T-helper 2 cell treated with Interferon-gamma antibody and Interleukin-4, amounts not matched to agents 5 μg/mL and 100 μg/mL, for 36 hours (primary cell): ENCODE measurements at regions not wholly inside any gene's neighbourhood (a gene's known extent, or its start where the extent isn't known, plus 50 kb on each side); places are given as distances from the start of the nearest gene placed in this dataset.

ENCODE experiments used
- DNase-seq: peaks from one replicate; pipeline ENCODE4 v3.0.0; 2021; ENCODE audit warnings: low spot score
- H3K27ac Mint-ChIP-seq: one replicate; pipeline ENCODE4 v1.8.0; 2021; ENCODE audit warnings: mild to moderate bottlenecking, mixed read lengths
- H3K27me3 Mint-ChIP-seq: one replicate; pipeline ENCODE4 v1.8.0; 2021; ENCODE audit warnings: low read depth, mixed read lengths
- H3K36me3 Mint-ChIP-seq: one replicate; pipeline ENCODE4 v1.8.0; 2021; ENCODE audit warnings: low read depth, mixed read lengths
- H3K4me1 Mint-ChIP-seq: one replicate; pipeline ENCODE4 v1.8.0; 2021; ENCODE audit warnings: low read depth, mixed read lengths
- H3K4me3 Mint-ChIP-seq: one replicate; pipeline ENCODE4 v1.8.0; 2022; ENCODE audit warnings: mild to moderate bottlenecking, moderate library complexity, mixed read lengths
- H3K9me3 Mint-ChIP-seq: one replicate; pipeline ENCODE4 v1.8.0; 2021; ENCODE audit warnings: mixed read lengths

DNA sequence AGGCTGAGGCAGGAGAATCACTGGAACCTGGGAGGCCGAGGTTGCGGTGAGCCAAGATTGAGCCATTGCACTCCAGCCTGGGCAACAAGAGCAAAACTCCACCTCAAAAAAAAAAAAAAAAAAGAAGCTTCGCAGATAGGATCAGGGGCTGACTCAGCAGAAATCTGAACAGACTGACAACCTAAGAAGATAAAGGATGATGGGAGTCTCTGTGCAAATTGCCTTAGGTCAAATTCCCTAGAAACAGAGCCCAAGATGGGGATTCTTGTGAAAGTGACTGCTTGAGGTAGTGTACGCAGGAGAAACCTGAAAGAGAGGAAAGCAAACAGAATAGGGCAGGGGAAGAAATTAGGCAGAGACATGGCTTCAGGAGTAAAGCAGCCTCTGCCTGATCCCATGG, 160.8 kb upstream of the LRIG1 start:
- Mint-ChIP-seq H3K27me3 (peaks cover 3% of the 10 kb centered on the region), H3K36me3 (no peaks in the 10 kb centered on the region), H3K4me3 (no peak overlapping the region), H3K4me1 (no peaks in the 10 kb centered on the region), H3K27ac (no peak overlapping the region), H3K9me3 (no peaks in the 10 kb centered on the region)
- DNase-seq = no peak

DNA sequence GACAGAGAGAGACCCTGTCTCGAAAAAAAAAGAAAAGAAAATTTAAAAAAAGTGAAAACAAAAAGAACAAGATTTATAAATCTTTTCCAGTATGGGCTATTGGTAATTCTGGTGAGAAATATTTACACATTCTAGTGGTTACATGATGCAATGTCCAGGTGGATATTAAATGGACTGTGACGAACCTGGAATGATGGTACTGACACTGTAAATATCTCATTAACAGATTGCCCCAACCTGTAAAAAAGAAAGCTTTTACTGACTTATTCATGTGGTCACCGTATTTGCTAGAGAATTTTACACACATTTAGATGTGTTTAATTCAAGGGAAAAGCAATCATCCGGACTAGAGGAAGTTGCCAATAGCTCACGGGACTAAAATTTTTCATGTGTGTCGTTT, 162.1 kb upstream of the LRIG1 start:
- H3K4me3 Mint-ChIP-seq = no peak overlapping the region
- no peaks in the 10 kb centered on the region for H3K4me1 Mint-ChIP-seq
- H3K27ac Mint-ChIP-seq = no peak overlapping the region
- no peaks in the 10 kb centered on the region for H3K9me3 Mint-ChIP-seq
- H3K27me3 Mint-ChIP-seq = peaks cover 3% of the 10 kb centered on the region
- no peak for DNase-seq
- no peaks in the 10 kb centered on the region for H3K36me3 Mint-ChIP-seq

GRCh38 chr3:66665021-66665695, 164.3 kb upstream of the LRIG1 start:
- H3K36me3 Mint-ChIP-seq = no peaks in the 10 kb centered on the region
- H3K9me3 Mint-ChIP-seq = no peaks in the 10 kb centered on the region
- H3K27me3 Mint-ChIP-seq = no peaks in the 10 kb centered on the region
- no peak overlapping the region for H3K4me3 Mint-ChIP-seq
- H3K4me1 Mint-ChIP-seq = no peaks in the 10 kb centered on the region
- no peak overlapping the region for H3K27ac Mint-ChIP-seq
- no peak for DNase-seq

DNA sequence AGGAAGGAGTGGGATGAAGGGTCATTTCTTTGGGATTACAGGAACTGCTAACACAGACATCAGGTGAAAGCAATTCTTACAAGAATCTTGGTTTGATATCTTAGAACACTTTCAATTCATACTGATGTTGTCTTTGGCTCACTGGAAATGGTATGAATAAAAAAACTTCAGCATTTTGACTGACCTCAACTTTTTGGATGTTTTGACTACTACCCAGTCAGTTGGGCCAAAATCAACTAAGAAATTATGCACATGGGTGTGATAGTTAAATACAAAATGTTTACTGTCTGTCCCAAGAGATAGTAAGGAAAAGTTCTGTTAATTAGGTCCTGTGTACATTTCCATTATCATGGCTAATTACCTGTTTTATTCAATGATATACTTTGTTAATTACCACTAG, 165.5 kb upstream of the LRIG1 start:
- Mint-ChIP-seq H3K4me1 (no peaks in the 10 kb centered on the region), H3K4me3 (no peak overlapping the region), H3K27ac (no peak overlapping the region), H3K36me3 (no peaks in the 10 kb centered on the region), H3K27me3 (no peaks in the 10 kb centered on the region), H3K9me3 (no peaks in the 10 kb centered on the region)
- DNase-seq = no peak

DNA sequence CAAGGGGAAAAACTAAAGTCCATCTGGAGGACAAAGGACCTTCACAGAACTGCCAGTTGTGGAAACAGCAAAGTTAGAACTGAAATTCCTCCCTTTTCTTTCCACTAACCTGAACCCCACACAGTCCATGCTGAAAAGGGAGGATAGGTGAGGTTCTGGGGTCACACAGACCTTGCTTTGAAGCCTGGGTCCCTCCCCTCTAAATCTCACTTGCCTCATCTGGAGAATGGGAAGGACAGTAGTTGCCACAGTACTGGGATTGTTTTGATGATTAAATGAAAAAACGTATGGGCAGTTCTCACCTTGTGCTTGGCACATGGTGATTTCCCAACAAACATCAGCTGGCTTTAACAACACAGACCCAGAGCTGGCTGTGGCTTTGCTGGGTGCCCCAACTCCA, 166.4 kb upstream of the LRIG1 start:
- Mint-ChIP-seq H3K4me3 (no peak overlapping the region), H3K27ac (no peak overlapping the region), H3K9me3 (no peaks in the 10 kb centered on the region), H3K4me1 (no peaks in the 10 kb centered on the region), H3K36me3 (no peaks in the 10 kb centered on the region), H3K27me3 (no peaks in the 10 kb centered on the region)
- DNase-seq = no peak

DNA sequence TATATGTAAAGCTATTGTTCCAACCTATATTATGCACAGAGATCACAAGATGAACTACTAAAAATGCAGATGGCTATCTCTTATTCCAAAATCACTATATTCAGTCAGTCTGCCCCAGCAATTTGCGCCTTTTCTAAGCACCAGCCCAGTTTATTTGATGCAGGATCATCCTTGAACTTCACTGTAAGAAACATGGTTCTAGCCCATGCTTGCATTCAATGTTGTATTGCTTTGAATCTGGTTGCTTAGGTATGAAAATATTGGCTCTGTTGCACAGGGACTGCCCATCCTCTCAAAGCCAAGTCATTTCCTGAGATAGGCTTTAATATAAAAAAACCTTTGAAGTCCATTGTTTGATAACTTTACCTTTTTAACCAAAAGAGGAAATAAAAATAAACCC, 170.5 kb upstream of the LRIG1 start:
- Mint-ChIP-seq H3K36me3 (no peaks in the 10 kb centered on the region), H3K4me3 (no peak overlapping the region), H3K27me3 (no peaks in the 10 kb centered on the region), H3K4me1 (no peaks in the 10 kb centered on the region), H3K27ac (no peak overlapping the region), H3K9me3 (no peaks in the 10 kb centered on the region)
- DNase-seq = no peak

- Mint-ChIP-seq H3K4me1 (no peaks in the 10 kb centered on the region), H3K27ac (no peak overlapping the region), H3K27me3 (peaks cover 2% of the 10 kb centered on the region), H3K4me3 (no peak overlapping the region), H3K36me3 (no peaks in the 10 kb centered on the region), H3K9me3 (no peaks in the 10 kb centered on the region)
- DNase-seq = no peak
Observed at GRCh38 chr3:66672830-66673229, 172.0 kb upstream of the LRIG1 start.

DNA sequence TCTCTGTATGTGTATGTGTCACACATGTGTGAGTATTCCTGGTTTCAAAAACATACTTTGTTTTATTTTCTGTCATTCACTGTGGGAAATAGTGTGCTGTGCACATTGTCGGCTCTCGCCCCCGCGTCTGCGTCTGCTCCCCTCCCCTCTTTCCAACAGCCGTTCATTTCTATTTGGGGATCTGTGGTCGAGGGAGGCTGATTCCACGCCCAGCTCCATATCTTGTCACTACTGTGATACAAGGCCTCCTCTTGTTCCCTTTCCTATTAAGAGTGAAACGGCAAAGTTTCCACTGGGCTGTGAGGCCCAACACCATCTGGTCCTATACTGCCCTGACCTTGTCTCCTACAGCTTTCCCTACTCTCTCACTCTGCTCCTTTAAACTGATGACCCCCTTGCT, 172.5 kb upstream of the LRIG1 start:
- H3K27ac Mint-ChIP-seq = no peak overlapping the region
- H3K4me3 Mint-ChIP-seq = no peak overlapping the region
- no peaks in the 10 kb centered on the region for H3K36me3 Mint-ChIP-seq
- H3K9me3 Mint-ChIP-seq = no peaks in the 10 kb centered on the region
- H3K4me1 Mint-ChIP-seq = no peaks in the 10 kb centered on the region
- no peak for DNase-seq
- H3K27me3 Mint-ChIP-seq = peaks cover 2% of the 10 kb centered on the region

- Mint-ChIP-seq H3K27ac (no peak overlapping the region), H3K9me3 (no peaks in the 10 kb centered on the region), H3K27me3 (peaks cover 9% of the 10 kb centered on the region), H3K36me3 (no peaks in the 10 kb centered on the region), H3K4me3 (no peak overlapping the region), H3K4me1 (no peaks in the 10 kb centered on the region)
- DNase-seq = no peak
Observed at GRCh38 chr3:66675366-66675765, 174.5 kb upstream of the LRIG1 start.

GRCh38 chr3:66692042-66692765, 191.4 kb upstream of the LRIG1 start:
- Mint-ChIP-seq H3K9me3 (no peaks in the 10 kb centered on the region), H3K27me3 (peaks cover 12% of the 10 kb centered on the region), H3K27ac (no peak overlapping the region)

DNA sequence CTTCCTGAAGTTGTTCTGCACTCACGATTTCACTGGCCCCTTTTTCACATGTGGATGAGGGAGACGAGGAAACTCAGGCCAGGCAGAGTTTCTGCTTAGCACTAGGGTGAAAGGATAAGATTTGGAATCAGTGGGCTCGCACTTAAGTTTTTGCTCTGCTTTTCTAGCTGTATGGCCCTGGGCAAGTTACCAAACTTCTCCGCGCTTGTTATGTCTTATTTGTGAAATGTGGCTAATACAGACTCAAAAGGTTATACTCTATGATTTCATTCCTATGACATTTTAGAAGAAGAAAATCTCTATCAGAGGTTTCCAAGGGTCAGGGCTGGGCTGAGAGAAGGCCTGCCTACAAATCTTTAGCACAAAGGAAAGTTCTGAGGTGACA, 191.9 kb upstream of the LRIG1 start:
- H3K27me3 Mint-ChIP-seq = peaks cover 12% of the 10 kb centered on the region

More at GRCh38 chr3:66692042-66692765, 191.4 kb upstream of the LRIG1 start:
- Mint-ChIP-seq H3K36me3 (no peaks in the 10 kb centered on the region), H3K4me1 (no peaks in the 10 kb centered on the region), H3K4me3 (no peak overlapping the region)
- no peak for DNase-seq

DNA sequence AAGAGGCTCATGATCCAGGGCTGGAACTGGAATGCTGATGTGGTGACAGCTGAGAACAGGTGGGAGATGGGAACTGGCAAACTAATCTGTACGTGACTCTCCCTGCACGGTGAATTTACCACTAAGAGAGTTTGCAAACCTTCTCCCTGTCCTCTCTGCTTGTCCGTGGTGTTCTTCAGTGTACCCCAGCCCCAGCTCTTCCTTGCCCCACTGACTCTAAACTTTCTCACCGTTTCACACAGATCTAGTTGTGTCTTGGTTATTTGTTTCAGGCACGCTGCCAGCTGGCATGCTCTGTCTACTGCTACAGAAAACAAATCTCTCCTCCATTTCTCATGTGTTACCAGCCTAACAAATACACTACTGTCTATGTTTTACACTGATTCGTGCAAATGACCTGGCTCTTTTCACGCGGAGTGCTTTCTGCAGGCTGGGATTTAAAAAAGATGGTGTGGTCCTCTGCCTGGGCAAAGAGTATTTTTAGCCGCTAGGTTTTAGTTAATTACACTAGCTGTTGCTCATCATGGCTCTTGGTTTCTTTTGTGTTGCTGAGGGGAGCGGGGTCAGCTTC, 192.7 kb upstream of the LRIG1 start:
- Mint-ChIP-seq H3K27me3 (peaks cover 12% of the 10 kb centered on the region), H3K4me3 (no peak overlapping the region), H3K36me3 (no peaks in the 10 kb centered on the region), H3K9me3 (no peaks in the 10 kb centered on the region), H3K27ac (no peak overlapping the region), H3K4me1 (no peaks in the 10 kb centered on the region)
- no peak for DNase-seq

More for the DNA sequence above, 191.9 kb upstream of the LRIG1 start:
- Mint-ChIP-seq H3K9me3 (no peaks in the 10 kb centered on the region), H3K36me3 (no peaks in the 10 kb centered on the region), H3K27ac (no peak overlapping the region), H3K4me3 (no peak overlapping the region), H3K4me1 (no peaks in the 10 kb centered on the region)
- no peak for DNase-seq

DNA sequence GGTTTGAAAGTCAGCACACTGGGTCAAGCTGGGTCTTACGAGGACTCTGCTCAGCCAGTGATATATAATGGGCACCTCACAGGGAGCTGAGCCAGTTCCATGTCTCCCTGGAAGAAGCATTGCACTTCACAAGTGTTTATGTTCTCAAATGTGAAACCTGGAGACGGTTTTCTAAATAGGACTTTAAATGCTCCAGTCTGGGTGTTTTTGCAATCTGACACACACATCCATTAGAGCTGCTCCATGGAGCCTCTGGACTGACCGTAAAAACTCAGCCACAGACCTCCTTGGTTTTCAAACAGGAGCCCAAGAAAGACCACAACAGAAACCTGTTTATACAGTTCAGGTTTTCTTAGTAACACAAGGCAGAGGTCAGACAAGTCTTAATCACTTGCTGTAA, 201.3 kb upstream of the LRIG1 start:
- Mint-ChIP-seq H3K36me3 (no peaks in the 10 kb centered on the region), H3K9me3 (no peaks in the 10 kb centered on the region), H3K4me3 (no peak overlapping the region), H3K4me1 (no peaks in the 10 kb centered on the region), H3K27me3 (no peaks in the 10 kb centered on the region), H3K27ac (no peak overlapping the region)
- no peak for DNase-seq

- H3K9me3 Mint-ChIP-seq = no peaks in the 10 kb centered on the region
- H3K4me3 Mint-ChIP-seq = no peak overlapping the region
- H3K36me3 Mint-ChIP-seq = no peaks in the 10 kb centered on the region
- DNase-seq = no peak
- no peak overlapping the region for H3K27ac Mint-ChIP-seq
- H3K27me3 Mint-ChIP-seq = no peaks in the 10 kb centered on the region
- no peaks in the 10 kb centered on the region for H3K4me1 Mint-ChIP-seq
Observed at GRCh38 chr3:66703501-66703900, 202.7 kb upstream of the LRIG1 start.
